GM18498 (cell line): ENCODE measurements at regions not wholly inside any gene's neighbourhood (a gene's known extent, or its start where the extent isn't known, plus 50 kb on each side); places are given as distances from the start of the nearest gene placed in this dataset.

Experiments used
- ATAC-seq: cut with Tn5 transposase; IDR thresholded peaks from one replicate; pipeline ENCODE4 v1.9.1; 2021; ENCODE audit warnings: mild to moderate bottlenecking, moderate library complexity; ENCODE audit not compliant: unreplicated experiment

GRCh38 chr16:86286991-86287663 is 223.2 kb upstream of the FOXF1 start:
- ATAC-seq: no peak

- no peak for ATAC-seq
Observed at GRCh38 chr16:86287664-86288201, 222.6 kb upstream of the FOXF1 start.

GRCh38 chr16:86288716-86289294 is 221.5 kb upstream of the FOXF1 start:
- ATAC-seq: no peak

GRCh38 chr16:86289304-86289703 is 221.0 kb upstream of the FOXF1 start:
- no peak for ATAC-seq

GRCh38 chr16:86289907-86290306 is 220.4 kb upstream of the FOXF1 start:
- ATAC-seq: no peak

GRCh38 chr16:86291491-86291890 is 218.8 kb upstream of the FOXF1 start:
- ATAC-seq: no peak

- ATAC-seq: no peak
Observed at GRCh38 chr16:86292171-86292775, 218.1 kb upstream of the FOXF1 start.

GRCh38 chr16:86292942-86293341 is 217.4 kb upstream of the FOXF1 start:
- no peak for ATAC-seq

- ATAC-seq: no peak
Observed at GRCh38 chr16:86293906-86294305, 216.4 kb upstream of the FOXF1 start.

GRCh38 chr16:86294535-86295196 is 215.7 kb upstream of the FOXF1 start:
- no peak for ATAC-seq

- no peak for ATAC-seq
Observed at GRCh38 chr16:86296256-86296655, 214.1 kb upstream of the FOXF1 start.

GRCh38 chr16:86297391-86297790 is 212.9 kb upstream of the FOXF1 start:
- no peak for ATAC-seq

GRCh38 chr16:86297866-86298757 is 212.2 kb upstream of the FOXF1 start:
- no peak for ATAC-seq

GRCh38 chr16:86298758-86299134 is 211.6 kb upstream of the FOXF1 start:
- ATAC-seq: no peak

- no peak for ATAC-seq
Observed at GRCh38 chr16:86299882-86300610, 210.3 kb upstream of the FOXF1 start.

- no peak for ATAC-seq
Observed at GRCh38 chr16:86300746-86301481, 209.4 kb upstream of the FOXF1 start.

GRCh38 chr16:86302421-86303109 is 207.8 kb upstream of the FOXF1 start:
- ATAC-seq: no peak

GRCh38 chr16:86303787-86304678 is 206.3 kb upstream of the FOXF1 start:
- no peak for ATAC-seq
